GM23338 (cell line): ENCODE measurements at regions not wholly inside any gene's neighbourhood (a gene's known extent, or its start where the extent isn't known, plus 50 kb on each side); places are given as distances from the start of the nearest gene placed in this dataset.
"Not testable (repeated sequence)": the region's sequence is repeated elsewhere in the genome, so short reads cannot be mapped to it uniquely, and the experiment has no call there.

Source experiments
- ATAC-seq: fragments of 200-7000 bp; cut with Tn5 transposase; 3 replicates; pipeline ENCODE4 v1.9.1; 2020
- DNase-seq: peaks from one replicate; pipeline ENCODE4 v3.0.0-alpha.2; 2015; ENCODE audit warnings: low spot score
- H2AFZ ChIP-seq: fragments of 200-600 bp; sonication (generic); 2 replicates; pipeline ENCODE4 v1.8.0; 2016; ENCODE audit warnings: antibody characterized with exemption, mild to moderate bottlenecking, moderate library complexity
- H3F3A ChIP-seq: fragments of 200-600 bp; sonication (generic); replicated peaks from 2 replicates; pipeline ENCODE4 v1.8.0; 2017; ENCODE audit warnings: antibody characterized with exemption, mixed run types, low read depth
- H3K27ac ChIP-seq: fragments of 200-600 bp; sonication (generic); 2 replicates; pipeline ENCODE4 v1.6.1; 2016; ENCODE audit warnings: low read depth
- H3K27me3 ChIP-seq: fragments of 200-600 bp; sonication (generic); 2 replicates; pipeline ENCODE4 v1.8.0; 2016; ENCODE audit warnings: mild to moderate bottlenecking, mixed run types, moderate library complexity; ENCODE audit not compliant: insufficient read depth
- H3K36me3 ChIP-seq: fragments of 200-600 bp; sonication (generic); 2 replicates; pipeline ENCODE4 v1.8.0; 2016; ENCODE audit warnings: mild to moderate bottlenecking; ENCODE audit not compliant: insufficient read depth
- H3K4me1 ChIP-seq: fragments of 200-600 bp; sonication (generic); 2 replicates; pipeline ENCODE4 v1.8.0; 2016; ENCODE audit warnings: mild to moderate bottlenecking, moderate library complexity; ENCODE audit not compliant: insufficient read depth
- H3K4me2 ChIP-seq: fragments of 200-600 bp; sonication (generic); 2 replicates; pipeline ENCODE4 v1.7.1; 2017; ENCODE audit warnings: mixed run types
- H3K4me3 ChIP-seq: fragments of 200-600 bp; sonication (generic); 2 replicates; pipeline ENCODE4 v1.6.1; 2016; ENCODE audit warnings: mixed run types
- H3K79me2 ChIP-seq: fragments of 200-600 bp; sonication (generic); replicated peaks from 2 replicates; pipeline ENCODE4 v1.8.0; 2017; ENCODE audit warnings: mild to moderate bottlenecking; ENCODE audit not compliant: insufficient read depth
- H3K9me2 ChIP-seq: fragments of 200-600 bp; sonication (generic); 2 replicates; pipeline ENCODE4 v1.8.0; 2017; ENCODE audit not compliant: insufficient read depth
- H4K20me1 ChIP-seq: fragments of 200-600 bp; sonication (generic); replicated peaks from 2 replicates; pipeline ENCODE4 v1.8.0; 2017; ENCODE audit warnings: mild to moderate bottlenecking; ENCODE audit not compliant: insufficient read depth
- H3K27ac Mint-ChIP-seq: 2 replicates; pipeline ENCODE4 v1.8.0; 2020; ENCODE audit warnings: inconsistent platforms, mild to moderate bottlenecking, moderate library complexity, mixed read lengths
- H3K27me3 Mint-ChIP-seq: 3 replicates; pipeline ENCODE4 v1.8.0; 2022; ENCODE audit warnings: low read depth, mild to moderate bottlenecking, moderate library complexity, mixed read lengths, inconsistent platforms; ENCODE audit not compliant: insufficient read depth, poor library complexity
- H3K36me3 Mint-ChIP-seq: 3 replicates; pipeline ENCODE4 v1.8.0; 2021; ENCODE audit warnings: low read depth, mild to moderate bottlenecking, inconsistent platforms, moderate library complexity, mixed read lengths
- H3K4me1 Mint-ChIP-seq: 3 replicates; pipeline ENCODE4 v1.8.0; 2020; ENCODE audit warnings: mild to moderate bottlenecking, inconsistent platforms, mixed read lengths
- H3K4me3 Mint-ChIP-seq: 3 replicates; pipeline ENCODE4 v1.8.0; 2021; ENCODE audit warnings: moderate library complexity, mild to moderate bottlenecking, inconsistent platforms, mixed read lengths
- H3K9me3 Mint-ChIP-seq: 3 replicates; pipeline ENCODE4 v1.8.0; 2020; ENCODE audit warnings: moderate library complexity, mild to moderate bottlenecking, inconsistent platforms, mixed read lengths
- TF ChIP-seq, protein P1 (sequence below): IDR thresholded peaks from 2 replicates; pipeline ENCODE4 v1.6.1; 2016; ENCODE audit warnings: antibody characterized with exemption
- TF ChIP-seq, protein P2 (sequence below), 2 experiments: fragments of 200-600 bp in 1 of 2; sonication (generic) in 1 of 2; conservative IDR thresholded peaks; 2 replicates each; pipeline versions ENCODE4 v1.5.1 to v1.6.1; 2016 to 2017; ENCODE audit warnings: antibody characterized with exemption in 2 of 2, low read depth in 2 of 2, mild to moderate bottlenecking in 2 of 2, moderate library complexity in 1 of 2

DNA sequence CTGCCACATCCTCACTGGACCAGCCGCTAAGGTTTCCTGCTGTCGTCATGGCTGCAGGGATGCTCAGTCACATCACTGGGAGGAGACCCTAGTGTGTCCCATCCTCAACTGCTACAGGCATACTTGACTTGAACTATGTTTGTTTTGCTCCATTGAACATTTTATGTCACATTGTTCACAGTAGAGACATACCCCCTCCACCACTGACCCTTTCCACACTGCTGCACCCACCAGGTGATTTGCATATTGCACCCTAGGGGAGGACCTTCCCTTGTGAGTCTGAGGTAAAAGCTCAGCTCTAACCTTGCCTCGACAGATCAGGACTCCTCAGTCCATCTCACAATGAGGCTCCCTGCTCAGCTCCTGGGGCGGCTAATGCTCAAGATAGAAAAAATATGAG lies 213.8 kb downstream of the ANKRD36B start:
- H4K20me1 ChIP-seq, H3K4me2 ChIP-seq, H2AFZ ChIP-seq, H3K4me1 ChIP-seq, H3K27ac ChIP-seq, H3F3A ChIP-seq, DNase-seq, H3K4me3 ChIP-seq, H3K36me3 Mint-ChIP-seq, H3K4me1 Mint-ChIP-seq, H3K27me3 Mint-ChIP-seq, H3K27me3 ChIP-seq, H3K79me2 ChIP-seq, H3K4me3 Mint-ChIP-seq, ATAC-seq, H3K9me3 Mint-ChIP-seq, H3K36me3 ChIP-seq, H3K27ac Mint-ChIP-seq, H3K9me2 ChIP-seq: not testable (repeated sequence)

DNA sequence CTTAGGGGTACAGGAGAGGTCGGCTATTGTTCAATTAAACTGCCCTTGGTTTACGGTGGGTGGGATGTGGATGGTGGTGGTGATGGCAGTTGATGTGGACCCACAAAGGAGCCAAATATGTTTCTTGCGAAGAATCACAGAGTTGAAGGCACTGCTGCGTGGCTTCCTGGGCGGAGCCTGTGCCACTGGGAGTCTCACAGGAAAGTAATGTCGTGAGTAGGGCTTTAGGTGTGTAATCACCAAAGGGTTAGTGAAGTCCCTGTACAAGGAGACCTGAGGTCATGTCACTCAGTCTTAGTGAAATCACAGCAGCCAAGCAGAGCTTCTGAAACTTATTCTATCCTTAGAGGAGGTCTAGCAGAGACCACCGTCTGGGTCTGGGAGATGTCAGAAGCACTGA lies 215.3 kb downstream of the ANKRD36B start:
- not testable (repeated sequence) for H3K27me3 Mint-ChIP-seq, H3K9me3 Mint-ChIP-seq, H3K4me1 Mint-ChIP-seq

DNA sequence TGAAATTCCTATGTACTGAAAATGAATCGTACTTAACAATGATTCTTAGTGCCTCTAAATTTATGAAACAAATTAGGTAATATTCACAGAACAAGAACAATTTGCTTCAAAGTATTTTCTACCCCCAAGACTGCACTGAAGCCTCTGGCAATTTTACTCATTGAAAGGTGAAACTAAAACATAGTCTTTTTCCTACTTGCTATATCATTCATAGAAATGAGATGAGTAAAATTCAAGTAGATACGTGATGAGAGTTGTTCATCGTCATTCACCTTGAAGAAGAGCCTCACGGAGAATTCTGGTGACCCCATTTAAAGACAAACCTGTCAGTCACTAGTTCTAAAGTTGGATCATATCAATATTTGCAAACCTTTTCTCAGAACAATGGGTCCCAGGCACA lies 226.5 kb downstream of the ANKRD36B start:
- H3K27me3 ChIP-seq, H3K36me3 Mint-ChIP-seq, H4K20me1 ChIP-seq, H3K4me3 ChIP-seq, H3K9me2 ChIP-seq, H3K79me2 ChIP-seq, H3K4me2 ChIP-seq, H3K4me3 Mint-ChIP-seq, H2AFZ ChIP-seq, H3K4me1 Mint-ChIP-seq, H3K27me3 Mint-ChIP-seq, H3K27ac Mint-ChIP-seq, H3K36me3 ChIP-seq, H3K27ac ChIP-seq, H3K4me1 ChIP-seq, ATAC-seq, DNase-seq, H3F3A ChIP-seq, H3K9me3 Mint-ChIP-seq: not testable (repeated sequence)

More for the DNA sequence above, 215.3 kb downstream of the ANKRD36B start:
- not testable (repeated sequence) for H3K79me2 ChIP-seq, ATAC-seq, H4K20me1 ChIP-seq, H3F3A ChIP-seq, H3K27ac Mint-ChIP-seq, DNase-seq, H3K4me2 ChIP-seq, H3K36me3 Mint-ChIP-seq, H3K4me3 Mint-ChIP-seq, H3K4me1 ChIP-seq, H3K36me3 ChIP-seq, H3K27ac ChIP-seq, H3K9me2 ChIP-seq, H3K4me3 ChIP-seq, H2AFZ ChIP-seq, H3K27me3 ChIP-seq

DNA sequence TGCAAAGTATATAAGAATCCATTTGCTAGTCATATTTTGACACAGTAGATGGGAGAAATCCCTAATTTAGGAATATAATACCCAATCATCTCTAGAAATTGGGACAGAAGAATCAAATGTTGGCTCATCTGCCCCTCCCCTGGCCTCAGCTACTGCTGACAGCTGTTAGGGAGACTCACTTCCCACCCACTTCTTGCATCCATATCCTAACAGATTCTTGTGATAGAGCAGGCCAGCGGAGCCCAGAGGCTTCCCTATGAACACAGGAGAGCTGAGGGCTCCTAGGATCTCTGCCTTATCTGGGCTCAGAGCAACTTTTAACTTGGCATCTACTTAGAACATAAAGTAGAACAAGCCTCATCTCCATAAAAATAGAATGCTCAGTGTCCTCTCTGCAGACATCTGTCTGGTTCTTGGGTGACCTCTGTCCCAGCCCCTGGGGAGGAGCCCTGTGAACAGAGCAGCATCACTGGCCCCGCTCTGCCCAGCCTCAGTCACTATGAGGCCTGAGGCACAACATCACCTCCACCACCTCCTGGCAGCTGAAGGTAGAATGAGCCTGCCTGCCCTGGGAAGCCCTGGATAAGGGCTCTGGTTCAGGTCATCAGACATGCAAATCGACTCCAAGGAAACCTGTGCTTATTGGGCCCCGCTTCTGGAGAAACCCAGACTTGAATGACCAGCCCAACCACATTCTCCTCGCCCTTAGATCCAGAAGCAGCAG lies 229.7 kb downstream of the ANKRD36B start:
- peaks cover 7% of the 10 kb centered on the region; the same call in 2 of the 3 replicates for H3K4me1 Mint-ChIP-seq
- Histone ChIP-seq H3K27me3 (no peaks in the 10 kb centered on the region), H3K27ac (no peak overlapping the region), H3K9me2 (no peaks in the 10 kb centered on the region; the same call in 1 of the 2 replicates), H3K4me3 (no peak overlapping the region), H3K36me3 (no peaks in the 10 kb centered on the region), H4K20me1 (no peaks in the 10 kb centered on the region), H2AFZ (peak overlapping the region; percentile 80; the same call in 1 of the 2 replicates), H3K79me2 (no peaks in the 10 kb centered on the region), H3F3A (no peaks in the 10 kb centered on the region), H3K4me2 (no peak overlapping the region), H3K4me1 (no peaks in the 10 kb centered on the region)
- H3K9me3 Mint-ChIP-seq, result peaks cover 9% of the 10 kb centered on the region; the same call in 2 of the 3 replicates
- no peak overlapping the region for H3K27ac Mint-ChIP-seq
- no peaks in the 10 kb centered on the region; the same call in 2 of the 3 replicates for H3K36me3 Mint-ChIP-seq
- peak; percentile 91 for ATAC-seq
- H3K4me3 Mint-ChIP-seq, result no peak overlapping the region
- DNase-seq, result peak; percentile 43
- H3K27me3 Mint-ChIP-seq, result no peaks in the 10 kb centered on the region
- TF ChIP-seq, protein P1, sequence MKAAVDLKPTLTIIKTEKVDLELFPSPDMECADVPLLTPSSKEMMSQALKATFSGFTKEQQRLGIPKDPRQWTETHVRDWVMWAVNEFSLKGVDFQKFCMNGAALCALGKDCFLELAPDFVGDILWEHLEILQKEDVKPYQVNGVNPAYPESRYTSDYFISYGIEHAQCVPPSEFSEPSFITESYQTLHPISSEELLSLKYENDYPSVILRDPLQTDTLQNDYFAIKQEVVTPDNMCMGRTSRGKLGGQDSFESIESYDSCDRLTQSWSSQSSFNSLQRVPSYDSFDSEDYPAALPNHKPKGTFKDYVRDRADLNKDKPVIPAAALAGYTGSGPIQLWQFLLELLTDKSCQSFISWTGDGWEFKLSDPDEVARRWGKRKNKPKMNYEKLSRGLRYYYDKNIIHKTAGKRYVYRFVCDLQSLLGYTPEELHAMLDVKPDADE, result no peak
- TF ChIP-seq, protein P2, sequence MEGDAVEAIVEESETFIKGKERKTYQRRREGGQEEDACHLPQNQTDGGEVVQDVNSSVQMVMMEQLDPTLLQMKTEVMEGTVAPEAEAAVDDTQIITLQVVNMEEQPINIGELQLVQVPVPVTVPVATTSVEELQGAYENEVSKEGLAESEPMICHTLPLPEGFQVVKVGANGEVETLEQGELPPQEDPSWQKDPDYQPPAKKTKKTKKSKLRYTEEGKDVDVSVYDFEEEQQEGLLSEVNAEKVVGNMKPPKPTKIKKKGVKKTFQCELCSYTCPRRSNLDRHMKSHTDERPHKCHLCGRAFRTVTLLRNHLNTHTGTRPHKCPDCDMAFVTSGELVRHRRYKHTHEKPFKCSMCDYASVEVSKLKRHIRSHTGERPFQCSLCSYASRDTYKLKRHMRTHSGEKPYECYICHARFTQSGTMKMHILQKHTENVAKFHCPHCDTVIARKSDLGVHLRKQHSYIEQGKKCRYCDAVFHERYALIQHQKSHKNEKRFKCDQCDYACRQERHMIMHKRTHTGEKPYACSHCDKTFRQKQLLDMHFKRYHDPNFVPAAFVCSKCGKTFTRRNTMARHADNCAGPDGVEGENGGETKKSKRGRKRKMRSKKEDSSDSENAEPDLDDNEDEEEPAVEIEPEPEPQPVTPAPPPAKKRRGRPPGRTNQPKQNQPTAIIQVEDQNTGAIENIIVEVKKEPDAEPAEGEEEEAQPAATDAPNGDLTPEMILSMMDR (conservative IDR thresholded peaks at IDR 0.05; ENCODE audit: low read depth in 2 of 2), result no peak
